IMR-90 (cell line): ENCODE measurements at regions not wholly inside any gene's neighbourhood (a gene's known extent, or its start where the extent isn't known, plus 50 kb on each side); places are given as distances from the start of the nearest gene placed in this dataset.

Experiments
- ATAC-seq: fragments of 200-7000 bp; cut with Tn5 transposase; 2 replicates; pipeline ENCODE4 v1.9.1; 2020; ENCODE audit warnings: low read depth, mild to moderate bottlenecking, moderate library complexity
- BruUV-seq: library from RNA; stranded (reverse); fragments of 400-500 nt; replicated peaks from 2 replicates; lab custom pipeline; 2021; lab: Mats Ljungman, UMichigan
- CTCF ChIA-PET: fragments of 300-600 bp; formaldehyde crosslinking; extraction: SDS; loops from one replicate; lab custom pipeline; 2021; ENCODE audit warnings: antibody characterized with exemption; lab: Yijun Ruan, JAX
- POLR2A ChIA-PET: fragments of 300-600 bp; sonication (Branson Sonifier 250); formaldehyde crosslinking; loops from one replicate; lab custom pipeline; 2022; ENCODE audit warnings: antibody characterized with exemption; ENCODE audit not compliant: unreplicated experiment; lab: Charles Lee
- DNase-seq: peaks from one replicate; pipeline ENCODE4 v3.0.0; 2013
- H2AFZ ChIP-seq: replicated peaks from 2 replicates; pipeline ENCODE3; 2013; ENCODE audit warnings: low read length, mild to moderate bottlenecking; ENCODE audit not compliant: poor library complexity
- H2AK5ac ChIP-seq: 2 replicates; pipeline ENCODE4 v1.6.1; 2013; ENCODE audit warnings: low read depth, low read length, inconsistent platforms
- H2AK9ac ChIP-seq: replicated peaks from 2 replicates; pipeline ENCODE3; 2013; ENCODE audit warnings: mild to moderate bottlenecking, low read depth, low read length, moderate library complexity; ENCODE audit not compliant: poor library complexity
- H2BK120ac ChIP-seq: 2 replicates; pipeline ENCODE4 v1.6.1; 2013; ENCODE audit warnings: low read depth, low read length, inconsistent platforms
- H2BK15ac ChIP-seq: 3 replicates; pipeline ENCODE4 v1.6.1; 2013; ENCODE audit warnings: low read depth, low read length, inconsistent platforms
- H2BK20ac ChIP-seq: 2 replicates; pipeline ENCODE4 v1.6.1; 2013; ENCODE audit warnings: low read depth, mild to moderate bottlenecking, inconsistent platforms, low read length, moderate library complexity
- H2BK5ac ChIP-seq: 2 replicates; pipeline ENCODE4 v1.6.1; 2013; ENCODE audit warnings: mild to moderate bottlenecking, low read depth, low read length, inconsistent platforms; ENCODE audit not compliant: poor library complexity, severe bottlenecking
- H3K14ac ChIP-seq: replicated peaks from 2 replicates; pipeline ENCODE4 v1.6.1; 2013; ENCODE audit warnings: low read depth, low read length, inconsistent platforms
- H3K18ac ChIP-seq: 2 replicates; pipeline ENCODE4 v1.6.1; 2013; ENCODE audit warnings: low read depth, low read length, control low read depth
- H3K23ac ChIP-seq: 2 replicates; pipeline ENCODE4 v1.6.1; 2013; ENCODE audit warnings: low read depth, low read length, inconsistent platforms
- H3K27ac ChIP-seq: 2 replicates; pipeline ENCODE4 v1.5.1; 2013; ENCODE audit warnings: mild to moderate bottlenecking, control low read depth, low read length; ENCODE audit not compliant: insufficient read depth
- H3K27me3 ChIP-seq: 2 replicates; pipeline ENCODE4 v1.6.1; 2013; ENCODE audit warnings: low read length; ENCODE audit not compliant: control insufficient read depth, insufficient read depth
- H3K36me3 ChIP-seq: 2 replicates; pipeline ENCODE4 v1.6.1; 2013; ENCODE audit warnings: low read length, mixed read lengths; ENCODE audit not compliant: control insufficient read depth, insufficient read depth
- H3K4ac ChIP-seq: 2 replicates; pipeline ENCODE4 v1.6.1; 2013; ENCODE audit warnings: low read depth, low read length, inconsistent platforms
- H3K4me1 ChIP-seq: 2 replicates; pipeline ENCODE4 v1.6.1; 2013; ENCODE audit warnings: low read length, mixed read lengths; ENCODE audit not compliant: control insufficient read depth, insufficient read depth
- H3K4me2 ChIP-seq: 2 replicates; pipeline ENCODE4 v1.6.1; 2013; ENCODE audit warnings: low read depth, mild to moderate bottlenecking, control low read depth, low read length, moderate library complexity
- H3K4me3 ChIP-seq: 2 replicates; pipeline ENCODE4 v1.5.1; 2013; ENCODE audit warnings: low read depth, mild to moderate bottlenecking, control low read depth, low read length, moderate library complexity; ENCODE audit not compliant: insufficient read depth
- H3K56ac ChIP-seq: 2 replicates; pipeline ENCODE4 v1.6.1; 2013; ENCODE audit warnings: low read length, inconsistent platforms; ENCODE audit not compliant: insufficient read depth; ENCODE audit errors: extremely low read depth
- H3K79me1 ChIP-seq, 2 experiments: 2 replicates each; pipeline ENCODE4 v1.6.1; 2013; ENCODE audit warnings: low read length in 2 of 2, inconsistent platforms in 1 of 2, low read depth in 1 of 2
- H3K9ac ChIP-seq: 2 replicates; pipeline ENCODE4 v1.6.1; 2013; ENCODE audit warnings: low read depth, low read length, control low read depth
- H3K9me1 ChIP-seq: 2 replicates; pipeline ENCODE4 v1.6.1; 2013; ENCODE audit warnings: low read length, inconsistent platforms; ENCODE audit not compliant: insufficient read depth
- H3K9me3 ChIP-seq: 2 replicates; pipeline ENCODE4 v1.6.1; 2013; ENCODE audit warnings: low read length; ENCODE audit not compliant: control insufficient read depth, insufficient read depth
- H4K20me1 ChIP-seq: 2 replicates; pipeline ENCODE4 v1.6.1; 2013; ENCODE audit warnings: low read length, inconsistent platforms; ENCODE audit not compliant: insufficient read depth
- H4K5ac ChIP-seq: 2 replicates; pipeline ENCODE4 v1.6.1; 2013; ENCODE audit warnings: mild to moderate bottlenecking, low read depth, low read length, control low read depth
- H4K8ac ChIP-seq, 2 experiments: 2 replicates each; pipeline ENCODE4 v1.6.1; 2013; ENCODE audit warnings: low read depth in 2 of 2, low read length in 2 of 2, control low read depth in 1 of 2, inconsistent platforms in 1 of 2
- H4K91ac ChIP-seq: 2 replicates; pipeline ENCODE4 v1.6.1; 2013; ENCODE audit warnings: low read depth, low read length, inconsistent platforms; ENCODE audit not compliant: insufficient read depth
- BHLHE40 ChIP-seq: fragments of 150-350 bp; IDR thresholded peaks from 2 replicates; pipeline ENCODE4 v1.6.1; 2016; ENCODE audit warnings: mild to moderate bottlenecking, low read depth, low read length
- CEBPB ChIP-seq: IDR thresholded peaks from 2 replicates; pipeline ENCODE4 v1.6.1; 2012; ENCODE audit warnings: low read depth, low read length, improper control_type of control experiment
- CHD1 ChIP-seq: IDR thresholded peaks from 2 replicates; pipeline ENCODE4 v1.6.1; 2012; ENCODE audit warnings: low read depth, low read length, improper control_type of control experiment
- ELK1 ChIP-seq: fragments of 150-350 bp; IDR thresholded peaks from 2 replicates; pipeline ENCODE4 v1.6.1; 2016; ENCODE audit warnings: low read depth, mild to moderate bottlenecking, low read length, moderate library complexity, borderline replicate concordance
- FOS ChIP-seq: fragments of 150-350 bp; IDR thresholded peaks from 2 replicates; pipeline ENCODE4 v1.6.1; 2016; ENCODE audit warnings: low read depth, low read length
- MAFK ChIP-seq: IDR thresholded peaks from 2 replicates; pipeline ENCODE4 v1.6.1; 2012; ENCODE audit warnings: low read depth, low read length, improper control_type of control experiment
- MAZ ChIP-seq: IDR thresholded peaks from 2 replicates; pipeline ENCODE4 v1.6.1; 2012; ENCODE audit warnings: low read depth, mild to moderate bottlenecking, low read length, improper control_type of control experiment, moderate library complexity, borderline replicate concordance
- MXI1 ChIP-seq: IDR thresholded peaks from 2 replicates; pipeline ENCODE4 v1.6.1; 2012; ENCODE audit warnings: low read depth, mild to moderate bottlenecking, low read length, moderate library complexity, borderline replicate concordance
- NFE2L2 ChIP-seq: fragments of 150-350 bp; IDR thresholded peaks from 2 replicates; pipeline ENCODE4 v1.6.1; 2016; ENCODE audit warnings: low read depth, mild to moderate bottlenecking, low read length
- POLR2A ChIP-seq: IDR thresholded peaks from 2 replicates; pipeline ENCODE4 v1.6.1; 2012; ENCODE audit warnings: mild to moderate bottlenecking, low read depth, low read length
- RAD21 ChIP-seq: IDR thresholded peaks from 2 replicates; pipeline ENCODE4 v1.6.1; 2012; ENCODE audit warnings: low read length, improper control_type of control experiment
- RCOR1 ChIP-seq: IDR thresholded peaks from 2 replicates; pipeline ENCODE4 v1.6.1; 2012; ENCODE audit warnings: mild to moderate bottlenecking, low read length, improper control_type of control experiment; ENCODE audit not compliant: insufficient replicate concordance
- RFX5 ChIP-seq: IDR thresholded peaks from 2 replicates; pipeline ENCODE4 v1.8.0; 2012; ENCODE audit warnings: low read depth, mild to moderate bottlenecking, low read length, moderate library complexity
- SMC3 ChIP-seq: fragments of 150-350 bp; IDR thresholded peaks from 2 replicates; pipeline ENCODE4 v1.6.1; 2016; ENCODE audit warnings: low read depth, mild to moderate bottlenecking, antibody characterized with exemption, low read length, moderate library complexity
- USF2 ChIP-seq: fragments of 150-350 bp; IDR thresholded peaks from 2 replicates; pipeline ENCODE4 v1.6.1; 2017; ENCODE audit warnings: mild to moderate bottlenecking, antibody characterized with exemption, low read length, low read depth
- WGBS, 2 experiments: methylation state at CpG; one replicate each; pipeline versions ENCODE4 v1.1.5 to v1.1.7; 2013; ENCODE audit warnings: missing lambda C conversion rate in 2 of 2; ENCODE audit not compliant: insufficient read length in 1 of 2; ENCODE audit errors: extremely low coverage in 2 of 2; 5-methylcytosine and 5-hydroxymethylcytosine counted together
- dilution Hi-C: fragments of 300-500 bp; cut with HindIII; formaldehyde crosslinking; loops from one replicate; pipeline ENCODE4 v1.14.3; 2018; ENCODE audit warnings: low sequenced_read_pairs; ENCODE audit not compliant: unreplicated experiment
- in situ Hi-C: fragments of 300-500 bp; cut with MboI; formaldehyde crosslinking; loops from 3 replicates; pipeline ENCODE4 v1.14.3; 2019; ENCODE audit warnings: low sequenced_read_pairs, inconsistent platforms, mixed read lengths
- intact Hi-C: fragments of 100-400 bp; cut with micrococcal nuclease; formaldehyde crosslinking; loops from 2 replicates; pipeline ENCODE4 v1.10.0; 2022
- TF ChIP-seq, protein P1 (sequence below): conservative IDR thresholded peaks from 2 replicates; pipeline ENCODE4 v1.5.1; 2012; ENCODE audit warnings: mild to moderate bottlenecking, low read depth, low read length, improper control_type of control experiment

- Histone ChIP-seq H3K79me1 (no peaks in the 10 kb centered on the region), H3K56ac (no peak overlapping the region), H2AFZ (no peak overlapping the region), H3K23ac (no peak overlapping the region), H3K4me3 (no peak overlapping the region), H4K20me1 (no peaks in the 10 kb centered on the region), H3K4me1 (no peaks in the 10 kb centered on the region), H3K27ac (no peak overlapping the region), H2AK5ac (no peak overlapping the region), H3K14ac (no peak overlapping the region), H3K9me1 (peaks cover 7% of the 10 kb centered on the region), H3K4me2 (no peak overlapping the region), H3K36me3 (no peaks in the 10 kb centered on the region), H4K8ac (no peak overlapping the region), H3K4ac (no peak overlapping the region), H4K91ac (no peak overlapping the region), H2BK5ac (no peak overlapping the region), H2BK15ac (no peak overlapping the region), H3K9ac (no peak overlapping the region), H3K18ac (no peak overlapping the region), H2AK9ac (no peak overlapping the region), H3K27me3 (peaks cover 46% of the 10 kb centered on the region), H2BK20ac (no peak overlapping the region), H3K9me3 (peaks cover 21% of the 10 kb centered on the region), H4K5ac (no peak overlapping the region), H2BK120ac (no peak overlapping the region)
- in situ Hi-C loops (no loop called here), intact Hi-C loops (no loop called here), dilution Hi-C loops (no loop called here)
- no peak for TF ChIP-seq MAFK
- TF ChIP-seq SMC3, result no peak
- TF ChIP-seq RCOR1, result no peak
- no peak for TF ChIP-seq RAD21
- no peak for TF ChIP-seq CHD1
- no peak for TF ChIP-seq USF2
- TF ChIP-seq ELK1, result no peak
- no peak for TF ChIP-seq POLR2A
- no peak for TF ChIP-seq FOS
- TF ChIP-seq NFE2L2, result no peak
- TF ChIP-seq, protein P1, sequence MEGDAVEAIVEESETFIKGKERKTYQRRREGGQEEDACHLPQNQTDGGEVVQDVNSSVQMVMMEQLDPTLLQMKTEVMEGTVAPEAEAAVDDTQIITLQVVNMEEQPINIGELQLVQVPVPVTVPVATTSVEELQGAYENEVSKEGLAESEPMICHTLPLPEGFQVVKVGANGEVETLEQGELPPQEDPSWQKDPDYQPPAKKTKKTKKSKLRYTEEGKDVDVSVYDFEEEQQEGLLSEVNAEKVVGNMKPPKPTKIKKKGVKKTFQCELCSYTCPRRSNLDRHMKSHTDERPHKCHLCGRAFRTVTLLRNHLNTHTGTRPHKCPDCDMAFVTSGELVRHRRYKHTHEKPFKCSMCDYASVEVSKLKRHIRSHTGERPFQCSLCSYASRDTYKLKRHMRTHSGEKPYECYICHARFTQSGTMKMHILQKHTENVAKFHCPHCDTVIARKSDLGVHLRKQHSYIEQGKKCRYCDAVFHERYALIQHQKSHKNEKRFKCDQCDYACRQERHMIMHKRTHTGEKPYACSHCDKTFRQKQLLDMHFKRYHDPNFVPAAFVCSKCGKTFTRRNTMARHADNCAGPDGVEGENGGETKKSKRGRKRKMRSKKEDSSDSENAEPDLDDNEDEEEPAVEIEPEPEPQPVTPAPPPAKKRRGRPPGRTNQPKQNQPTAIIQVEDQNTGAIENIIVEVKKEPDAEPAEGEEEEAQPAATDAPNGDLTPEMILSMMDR, result no peak
- TF ChIP-seq CEBPB, result no peak
- no peak for TF ChIP-seq BHLHE40
- no peak for TF ChIP-seq RFX5
- TF ChIP-seq MAZ, result no peak
- no peak for TF ChIP-seq MXI1
- 59% methylated on average over 3 of the region's 4 CpGs; no CpG with 5 or more reads in 1 of the 2 experiments for WGBS, 2 experiments
- POLR2A ChIA-PET, result no interaction called here
- DNase-seq (no peak), ATAC-seq (no peak)
- BruUV-seq, result no TSS peak
- CTCF ChIA-PET, result no interaction called here
Measured at GRCh38 chr11:69229511-69229910, 64.4 kb upstream of the MYEOV start.
